NCI-H1092 treated with DMSO at 0.1 percent for 48 hours (cell line): ENCODE measurements at regions not wholly inside any gene's neighbourhood (a gene's known extent, or its start where the extent isn't known, plus 50 kb on each side); places are given as distances from the start of the nearest gene placed in this dataset.
"Not testable (repeated sequence)": the region's sequence is repeated elsewhere in the genome, so short reads cannot be mapped to it uniquely, and the experiment has no call there.

ENCODE experiments used
- DNase-seq: peaks from one replicate; lab custom pipeline; 2025; lab: John Stamatoyannopoulos, UW

GRCh38 chr10:46749003-46749402 is 162.2 kb upstream of the PTPN20 start:
- not testable (repeated sequence) for DNase-seq

DNA sequence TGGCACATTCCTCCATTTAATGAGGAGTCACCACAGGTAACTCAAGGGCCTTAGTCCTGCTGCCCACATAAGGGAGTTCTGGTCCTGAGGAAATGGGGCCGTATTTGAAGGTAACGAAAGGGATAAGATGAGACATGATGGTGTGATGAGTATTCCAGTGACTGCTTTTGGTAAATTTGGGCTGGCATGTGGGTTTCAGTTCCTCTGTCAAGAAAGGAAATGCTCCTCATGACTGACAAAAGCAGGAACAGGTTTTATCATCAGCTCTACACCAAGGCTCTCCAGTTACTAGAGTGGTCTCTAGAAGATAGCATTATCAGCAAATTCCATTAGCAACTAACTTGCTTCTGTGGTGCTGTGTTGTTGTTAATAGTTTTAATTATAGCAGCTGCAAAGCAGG is 161.8 kb upstream of the PTPN20 start:
- DNase-seq = not testable (repeated sequence)

- DNase-seq = not testable (repeated sequence)
Measured at GRCh38 chr10:46753763-46754162, 157.5 kb upstream of the PTPN20 start.

DNA sequence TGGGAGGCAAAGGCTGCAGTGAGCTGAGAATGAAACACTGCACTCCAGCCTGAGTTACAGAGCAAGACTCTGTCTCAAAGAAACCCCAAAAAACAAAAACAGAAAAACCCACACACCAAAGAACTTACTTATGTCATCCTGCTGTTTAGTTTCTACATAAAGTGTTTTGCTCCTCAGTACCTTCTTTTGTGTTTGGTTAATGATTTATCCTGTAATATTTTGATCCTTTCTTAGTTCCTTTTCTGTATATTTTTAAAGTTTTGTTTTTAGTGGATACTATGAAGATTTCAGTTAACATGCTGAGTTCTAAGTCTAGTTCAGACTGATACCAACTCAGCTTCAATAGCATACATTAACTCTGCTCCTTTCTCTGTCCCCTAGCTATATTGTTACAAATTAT is 149.8 kb upstream of the PTPN20 start:
- DNase-seq = not testable (repeated sequence)

DNA sequence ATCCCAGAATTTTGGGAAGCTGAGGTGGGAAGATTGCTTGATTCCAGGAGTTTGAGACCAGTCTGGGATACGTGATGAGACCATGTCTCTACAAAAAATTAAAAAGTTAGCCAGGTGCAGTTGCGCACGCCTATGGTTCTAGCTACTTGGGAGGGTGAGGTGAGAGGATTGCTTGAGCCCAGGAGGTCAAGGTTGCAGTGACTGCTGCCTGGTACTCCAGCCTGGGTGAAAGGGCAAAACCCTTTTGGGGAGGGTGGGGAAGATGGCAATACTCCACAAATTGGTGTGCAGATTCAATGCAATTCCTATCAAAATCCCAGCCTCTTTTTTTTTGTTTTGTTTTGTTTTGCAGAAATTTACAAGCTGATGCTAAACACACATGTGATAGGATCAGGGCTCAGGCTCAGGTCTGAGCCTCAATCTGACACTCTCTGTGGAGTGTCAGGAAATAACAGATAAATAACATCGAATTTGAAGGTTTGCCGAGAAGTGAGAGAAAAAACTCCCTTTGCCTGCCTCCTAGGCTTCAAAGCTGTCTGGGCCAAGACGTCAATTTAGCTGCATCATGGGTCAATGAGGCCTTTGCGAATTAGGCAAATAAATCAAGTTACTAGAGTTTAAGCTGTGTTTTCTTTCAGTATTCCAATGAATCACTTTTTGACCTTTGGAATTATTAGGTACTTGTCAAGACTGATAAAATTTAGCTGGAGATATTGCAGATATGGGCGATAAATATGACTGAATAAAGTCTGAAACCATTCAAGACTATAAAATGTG is 142.5 kb upstream of the PTPN20 start:
- not testable (repeated sequence) for DNase-seq

- DNase-seq = not testable (repeated sequence)
Measured at GRCh38 chr10:46773178-46773896, 137.9 kb upstream of the PTPN20 start.

DNA sequence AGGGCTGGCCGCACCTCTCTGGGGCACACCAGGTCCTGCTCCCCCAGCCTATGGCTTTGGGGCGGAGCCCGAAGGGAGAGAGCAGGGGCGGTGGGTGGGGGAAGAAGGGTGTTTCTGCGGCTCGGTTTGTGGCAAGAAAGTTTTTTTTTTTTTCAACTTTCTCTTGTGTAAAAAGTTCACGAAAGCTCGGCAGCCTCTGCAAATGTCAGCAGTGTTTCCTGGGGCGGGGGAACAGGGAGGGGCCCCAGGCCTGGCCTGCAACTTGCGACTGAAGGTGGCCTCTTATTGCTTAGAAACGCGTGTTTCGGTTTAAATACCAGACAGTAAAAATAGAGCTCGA is 137.4 kb upstream of the PTPN20 start:
- not testable (repeated sequence) for DNase-seq

DNA sequence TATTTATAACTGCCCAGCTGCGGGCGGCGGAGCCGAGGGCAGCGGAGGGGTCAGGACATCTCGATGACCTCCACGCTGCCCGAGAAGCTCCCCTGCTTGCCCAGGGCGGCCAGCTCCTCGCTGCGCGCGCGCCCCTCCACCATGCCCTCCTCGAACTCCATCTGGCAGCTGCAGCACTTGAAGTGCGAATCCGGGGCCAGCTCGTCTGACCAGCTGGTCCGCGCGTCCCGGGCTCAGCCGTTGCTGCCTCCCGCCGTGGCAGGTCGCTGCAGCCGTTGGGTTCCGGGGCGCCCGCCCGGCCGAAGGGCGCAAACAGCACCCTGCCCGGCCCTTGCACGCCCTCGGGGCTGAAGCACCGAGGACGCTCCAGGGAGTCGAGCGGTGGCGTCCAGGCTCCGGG is 136.9 kb upstream of the PTPN20 start:
- DNase-seq = not testable (repeated sequence)

GRCh38 chr10:46774945-46775667 is 136.1 kb upstream of the PTPN20 start:
- not testable (repeated sequence) for DNase-seq

DNA sequence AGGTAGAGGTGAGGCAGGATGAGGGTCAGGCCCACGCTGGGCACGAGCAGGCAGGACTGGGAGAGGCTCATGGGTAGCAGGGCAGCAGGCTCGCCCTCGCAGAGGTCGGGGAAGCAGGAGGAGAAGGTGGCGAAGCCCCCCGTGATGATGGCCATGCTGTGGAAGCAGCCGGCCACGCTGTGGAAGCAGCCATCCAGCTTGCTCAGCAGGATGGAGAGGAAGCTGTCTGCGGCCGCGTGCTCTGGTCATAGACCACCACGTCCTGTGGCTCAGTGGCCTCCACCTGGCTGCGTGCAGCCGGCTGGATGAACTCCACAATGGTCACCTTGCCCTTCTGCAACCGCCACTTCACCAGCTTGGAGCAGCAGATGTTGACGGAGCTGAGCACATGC is 135.6 kb upstream of the PTPN20 start:
- not testable (repeated sequence) for DNase-seq

GRCh38 chr10:46779571-46779970 is 131.7 kb upstream of the PTPN20 start:
- not testable (repeated sequence) for DNase-seq

DNA sequence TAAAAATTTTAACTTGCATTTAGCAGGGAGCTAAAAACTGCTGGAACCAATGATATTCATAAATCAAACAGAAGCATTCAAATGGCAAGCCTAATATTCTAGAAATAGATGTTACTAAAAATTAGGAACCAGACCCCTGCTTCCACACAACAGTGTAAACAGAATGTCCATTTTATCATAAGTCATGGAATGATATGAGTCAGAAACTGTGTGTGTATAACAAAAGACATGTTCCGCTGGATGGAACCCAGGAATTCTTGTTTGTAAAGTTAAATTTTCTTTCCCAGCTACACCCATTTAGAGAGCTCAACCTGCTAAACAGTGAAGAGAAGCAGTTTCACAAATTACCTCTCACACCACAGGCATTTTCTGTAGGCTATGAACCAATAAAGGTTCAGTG is 131.1 kb upstream of the PTPN20 start:
- not testable (repeated sequence) for DNase-seq

- not testable (repeated sequence) for DNase-seq
Measured at GRCh38 chr10:46781001-46781400, 130.2 kb upstream of the PTPN20 start.

- not testable (repeated sequence) for DNase-seq
Measured at GRCh38 chr10:46782001-46782874, 129.0 kb upstream of the PTPN20 start.

GRCh38 chr10:46784665-46785064 is 126.6 kb upstream of the PTPN20 start:
- DNase-seq = not testable (repeated sequence)

DNA sequence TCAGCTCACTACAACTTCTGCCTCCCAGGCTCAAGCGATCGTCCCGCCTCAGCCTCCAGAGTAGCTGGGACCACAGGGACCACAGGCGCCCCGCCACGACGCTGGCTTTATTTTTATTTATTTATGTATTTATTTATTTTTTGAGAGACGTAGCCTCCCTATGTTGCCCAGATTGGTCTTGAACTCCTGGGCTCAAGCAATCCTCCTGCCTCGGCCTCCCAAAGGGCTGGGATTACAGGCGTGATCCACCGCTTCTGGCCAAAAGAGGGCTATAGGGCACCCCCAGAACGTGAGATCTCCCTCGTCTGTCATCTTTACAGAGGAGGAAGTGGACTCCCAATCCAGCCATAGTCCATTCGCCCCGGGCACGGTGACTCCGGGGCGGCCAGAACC is 125.1 kb upstream of the PTPN20 start:
- DNase-seq = not testable (repeated sequence)

DNA sequence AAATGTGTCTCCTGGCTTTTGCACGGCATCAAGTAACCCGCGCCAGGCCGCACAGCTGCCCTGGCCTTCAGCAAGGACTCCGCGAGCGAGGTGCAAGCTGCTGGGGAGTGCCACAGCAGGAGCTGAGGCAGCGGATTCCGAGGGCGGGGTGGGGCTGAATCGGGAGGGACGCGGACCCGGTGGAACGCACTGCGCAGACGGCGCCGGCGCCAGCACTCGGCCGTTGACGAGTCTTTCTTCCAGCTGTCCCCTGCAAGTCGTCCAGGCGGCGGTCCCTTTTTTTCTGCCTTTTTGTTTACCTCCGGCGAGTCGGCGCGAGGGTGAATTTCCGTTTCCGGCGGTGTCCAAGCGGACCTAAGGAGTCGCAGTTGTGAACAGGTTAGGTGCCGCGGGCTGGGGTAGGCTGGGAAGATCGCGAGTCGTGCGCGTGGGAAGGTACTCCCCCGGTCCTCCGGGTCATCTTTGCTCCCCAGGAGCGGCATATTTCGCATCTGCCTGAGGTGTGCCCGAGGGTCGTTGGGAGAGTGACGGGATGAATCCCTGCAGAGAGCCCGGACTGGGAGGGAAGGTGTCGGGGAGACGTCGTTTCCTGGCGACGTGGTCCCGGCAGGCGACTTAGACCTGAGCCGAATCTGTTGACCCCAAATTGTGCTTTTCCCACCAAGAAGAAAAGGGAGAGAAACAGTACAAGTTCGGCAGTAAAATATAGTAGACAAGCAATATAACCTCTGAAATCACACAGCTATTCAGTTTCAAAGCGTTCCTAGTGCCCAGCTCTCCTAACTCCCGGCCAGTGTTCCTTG is 124.5 kb upstream of the PTPN20 start:
- DNase-seq = peak; percentile 52

DNA sequence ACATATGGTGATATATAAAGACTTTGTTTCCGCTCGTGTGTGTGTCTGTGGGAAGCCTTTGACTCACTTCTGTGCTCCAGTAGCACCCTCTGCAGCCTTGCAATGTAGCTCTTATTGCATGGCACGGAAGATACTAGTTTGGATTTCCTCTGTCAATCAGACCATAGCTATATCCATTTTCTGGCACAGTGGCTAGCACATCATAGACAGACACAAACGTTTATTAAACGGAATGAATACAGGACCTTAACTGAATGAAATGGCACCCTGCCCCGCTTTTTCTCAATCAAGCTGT is 124.0 kb upstream of the PTPN20 start:
- DNase-seq = peak; percentile 5

- DNase-seq = not testable (repeated sequence)
Measured at GRCh38 chr10:46792657-46793357, 118.4 kb upstream of the PTPN20 start.

- not testable (repeated sequence) for DNase-seq
Measured at GRCh38 chr10:46796351-46796750, 114.9 kb upstream of the PTPN20 start.
